GM18505 (cell line): ENCODE measurements at regions not wholly inside any gene's neighbourhood (a gene's known extent, or its start where the extent isn't known, plus 50 kb on each side); places are given as distances from the start of the nearest gene placed in this dataset.

Experiments used
- ATAC-seq: cut with Tn5 transposase; IDR thresholded peaks from one replicate; pipeline ENCODE4 v1.9.1; 2021; ENCODE audit not compliant: unreplicated experiment
- POLR2A ChIP-seq: IDR thresholded peaks from 4 replicates; pipeline ENCODE4 v1.6.1; 2011; ENCODE audit warnings: borderline replicate concordance; ENCODE audit not compliant: insufficient read depth, insufficient read length; ENCODE audit errors: extremely low read depth

GRCh38 chr2:128498589-128498988 lies 179.9 kb upstream of the HS6ST1 start:
- TF ChIP-seq POLR2A: no peak
- no peak for ATAC-seq

- ATAC-seq: no peak
- TF ChIP-seq POLR2A: no peak
These were observed 180.9 kb upstream of the HS6ST1 start for GRCh38 chr2:128499367-128500137.

- no peak for ATAC-seq
- no peak for TF ChIP-seq POLR2A
These were observed 181.6 kb upstream of the HS6ST1 start for GRCh38 chr2:128500138-128500800.

- no peak for ATAC-seq
- no peak for TF ChIP-seq POLR2A
These were observed 182.5 kb upstream of the HS6ST1 start for GRCh38 chr2:128501006-128501690.

GRCh38 chr2:128501700-128502099 lies 183.0 kb upstream of the HS6ST1 start:
- ATAC-seq: no peak

GRCh38 chr2:128502200-128502599 lies 183.5 kb upstream of the HS6ST1 start:
- no peak for ATAC-seq
- no peak for TF ChIP-seq POLR2A

More at GRCh38 chr2:128501700-128502099, 183.0 kb upstream of the HS6ST1 start:
- TF ChIP-seq POLR2A: no peak

- no peak for ATAC-seq
- no peak for TF ChIP-seq POLR2A
These were observed 184.1 kb upstream of the HS6ST1 start for GRCh38 chr2:128502638-128503246.

- no peak for ATAC-seq
- no peak for TF ChIP-seq POLR2A
These were observed 185.0 kb upstream of the HS6ST1 start for GRCh38 chr2:128503399-128504245.

- ATAC-seq: no peak
- no peak for TF ChIP-seq POLR2A
These were observed 185.8 kb upstream of the HS6ST1 start for GRCh38 chr2:128504246-128505149.

GRCh38 chr2:128505150-128505490 lies 186.5 kb upstream of the HS6ST1 start:
- ATAC-seq: no peak
- no peak for TF ChIP-seq POLR2A

GRCh38 chr2:128505575-128506526 lies 187.2 kb upstream of the HS6ST1 start:
- no peak for TF ChIP-seq POLR2A
- no peak for ATAC-seq
